GM18519 (cell line): ENCODE measurements at regions not wholly inside any gene's neighbourhood (a gene's known extent, or its start where the extent isn't known, plus 50 kb on each side); places are given as distances from the start of the nearest gene placed in this dataset.
"Not testable (repeated sequence)": the region's sequence is repeated elsewhere in the genome, so short reads cannot be mapped to it uniquely, and the experiment has no call there.

ENCODE experiments used
- ATAC-seq: cut with Tn5 transposase; IDR thresholded peaks from one replicate; pipeline ENCODE4 v1.9.1; 2021; ENCODE audit warnings: mild to moderate bottlenecking, moderate library complexity; ENCODE audit not compliant: unreplicated experiment, low FRiP score

DNA sequence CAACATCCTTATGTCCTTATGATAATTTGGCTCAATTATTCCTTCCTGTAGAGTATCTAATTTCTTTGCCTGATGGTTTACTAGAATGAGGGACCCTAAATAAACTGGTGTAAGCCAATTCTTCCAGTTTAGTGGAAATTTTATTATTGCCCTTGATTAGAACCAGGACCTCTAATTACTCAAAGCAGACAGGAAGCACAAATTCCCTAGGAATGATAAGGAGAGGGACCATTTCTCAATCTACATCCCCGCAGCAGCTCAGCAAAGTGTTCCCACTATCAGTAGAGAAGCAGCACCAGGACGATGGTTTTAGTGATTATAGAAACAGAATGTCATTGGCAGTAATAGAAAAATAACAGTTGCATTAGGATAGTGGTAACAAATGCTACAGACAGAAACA, 97.1 kb downstream of the PLPPR4 start:
- ATAC-seq = no peak

DNA sequence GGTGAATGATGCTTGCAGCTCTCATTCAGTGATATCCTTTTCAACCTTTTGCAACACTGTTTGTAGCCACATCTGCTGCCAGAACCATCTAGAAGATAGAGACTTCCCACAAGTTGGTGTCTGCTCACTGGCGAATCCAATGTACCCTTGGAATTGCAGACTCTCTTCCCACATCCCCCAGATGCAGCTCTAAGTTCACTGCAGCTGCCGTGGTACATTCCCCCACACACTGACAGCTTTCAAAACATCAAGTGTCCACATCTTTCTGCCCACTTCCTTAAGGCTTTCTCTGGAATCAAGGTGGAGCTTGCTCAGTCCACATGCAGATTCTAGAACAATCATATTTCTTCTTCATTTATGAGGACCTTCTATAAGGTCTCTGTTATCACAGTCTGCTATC, 99.2 kb downstream of the PLPPR4 start:
- ATAC-seq = no peak

DNA sequence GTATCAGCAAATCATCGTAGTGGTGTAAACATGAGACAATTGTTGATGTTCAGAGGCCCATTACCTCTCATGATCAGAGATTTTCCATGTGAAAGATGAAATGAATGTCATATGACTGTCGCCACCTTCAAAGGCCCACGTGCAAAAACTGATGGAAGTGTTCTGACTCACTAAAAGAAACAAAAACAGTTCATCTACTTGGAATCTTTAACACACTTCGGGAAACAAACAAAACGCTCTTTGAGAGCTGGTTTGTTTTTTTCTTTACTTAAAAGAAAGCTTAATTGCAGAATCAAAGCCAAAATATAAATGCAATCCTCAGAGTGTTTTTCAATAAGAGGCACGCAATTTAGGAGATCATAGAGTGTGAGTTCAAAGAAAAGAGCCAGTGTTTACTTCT, 100.8 kb downstream of the PLPPR4 start:
- no peak for ATAC-seq

DNA sequence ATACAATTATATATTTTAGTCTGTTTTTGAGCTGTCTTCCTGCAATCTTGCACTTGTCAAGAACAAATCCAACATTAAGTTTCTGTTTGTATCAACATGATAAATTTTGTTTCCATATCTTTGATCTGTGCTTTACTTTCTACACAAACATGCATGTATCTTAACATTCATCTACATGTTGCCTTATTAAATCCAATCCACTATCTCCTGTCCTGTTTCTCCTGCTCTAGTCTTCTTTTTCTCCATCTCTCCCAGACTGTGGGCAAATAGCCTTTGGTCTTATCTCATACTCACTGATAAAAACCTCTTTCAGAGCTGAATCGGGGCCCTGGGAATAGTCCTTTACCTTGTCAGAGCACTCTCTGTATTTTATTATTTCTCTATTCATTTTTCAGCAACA, 101.3 kb downstream of the PLPPR4 start:
- ATAC-seq = no peak

DNA sequence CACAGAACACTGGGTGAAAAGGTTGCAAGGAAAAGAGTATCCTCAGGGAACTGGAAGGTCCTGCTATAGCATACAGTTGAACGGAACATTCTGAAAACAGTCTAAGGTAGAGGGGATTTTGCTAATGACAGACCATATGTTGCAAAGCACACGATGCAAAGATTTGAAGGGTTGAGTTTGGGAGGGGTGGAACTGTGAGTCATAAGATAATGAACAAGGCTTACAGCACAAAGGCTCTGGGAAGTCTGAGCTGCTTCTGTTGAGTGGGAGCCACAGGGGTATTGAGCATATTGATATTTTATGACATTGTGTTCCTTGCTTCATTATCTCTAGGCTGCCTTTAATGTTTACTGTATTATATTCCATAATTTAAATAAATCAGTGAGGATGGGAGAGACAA, 104.9 kb downstream of the PLPPR4 start:
- no peak for ATAC-seq

DNA sequence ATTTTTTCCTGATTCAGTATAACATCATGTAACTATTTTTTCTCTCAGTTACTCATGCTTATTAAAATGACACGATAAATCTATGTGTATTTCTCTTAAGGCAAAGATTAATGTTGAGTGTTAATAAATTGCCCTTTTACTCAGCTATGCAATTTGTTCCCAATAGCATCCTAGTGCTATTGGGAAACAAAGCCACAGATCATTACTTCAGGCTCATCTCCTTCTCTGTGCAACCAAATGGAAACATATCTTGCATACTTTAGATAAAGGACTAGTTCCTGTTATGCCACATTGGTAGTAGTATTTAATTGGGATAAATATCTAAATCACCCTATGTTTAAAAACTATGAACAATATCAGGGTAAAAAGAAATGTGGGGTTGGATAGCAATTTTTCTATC, 106.2 kb downstream of the PLPPR4 start:
- ATAC-seq = no peak

DNA sequence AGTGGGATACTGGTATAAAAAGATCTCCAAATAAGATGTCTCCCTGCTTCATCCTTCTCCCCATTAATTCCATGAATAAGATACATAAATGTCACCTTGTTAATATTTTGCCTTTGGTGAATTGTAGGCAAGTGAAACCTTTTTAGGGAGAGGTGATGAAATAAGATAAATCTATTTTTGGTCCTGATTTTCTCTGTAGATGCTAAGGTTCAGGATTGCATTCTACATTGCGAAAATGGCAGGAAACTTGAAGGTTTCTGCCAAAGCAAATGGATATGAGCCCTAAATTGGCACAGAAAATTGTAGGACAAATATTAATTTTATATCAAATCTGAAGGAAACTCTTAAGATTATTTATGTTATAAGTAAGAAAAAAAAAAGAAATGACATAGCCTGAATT, 107.1 kb downstream of the PLPPR4 start:
- no peak for ATAC-seq

DNA sequence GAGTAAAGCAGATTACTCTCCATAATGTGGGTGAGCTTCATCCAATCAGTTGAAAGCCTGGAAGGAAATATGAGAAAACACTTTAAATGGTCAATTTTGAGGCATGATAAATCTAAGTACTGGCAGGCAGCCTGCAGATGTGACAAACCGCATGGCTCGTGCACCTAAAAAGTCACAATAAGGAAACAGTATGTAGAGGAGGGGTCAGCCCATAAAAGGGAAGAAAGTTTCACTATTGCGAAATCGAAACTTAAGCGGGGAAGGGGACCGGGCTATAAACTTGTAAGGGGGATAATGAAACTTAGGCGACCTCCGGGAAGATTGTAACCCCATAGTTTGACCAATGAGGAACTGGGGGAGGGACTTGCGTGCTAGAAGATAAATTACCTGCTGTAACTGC, 109.8 kb downstream of the PLPPR4 start:
- ATAC-seq = no peak

DNA sequence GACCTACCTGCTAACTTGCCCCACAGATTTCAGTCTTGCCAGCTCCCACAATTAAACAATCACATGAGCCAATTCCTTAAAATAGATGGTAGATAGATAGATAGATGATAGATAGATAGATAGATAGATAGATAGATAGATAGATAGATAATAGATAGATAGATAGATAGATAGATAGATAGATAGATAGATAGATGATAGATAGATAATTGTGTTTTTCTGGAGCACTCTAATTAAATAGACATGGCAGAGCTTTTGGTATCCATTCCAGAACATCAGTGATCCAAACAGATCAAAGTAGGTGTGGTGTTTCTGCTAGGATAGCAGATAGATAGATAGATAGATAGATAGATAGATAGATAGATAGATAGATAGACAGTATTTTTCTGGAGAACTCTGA, 110.4 kb downstream of the PLPPR4 start:
- ATAC-seq = not testable (repeated sequence)

DNA sequence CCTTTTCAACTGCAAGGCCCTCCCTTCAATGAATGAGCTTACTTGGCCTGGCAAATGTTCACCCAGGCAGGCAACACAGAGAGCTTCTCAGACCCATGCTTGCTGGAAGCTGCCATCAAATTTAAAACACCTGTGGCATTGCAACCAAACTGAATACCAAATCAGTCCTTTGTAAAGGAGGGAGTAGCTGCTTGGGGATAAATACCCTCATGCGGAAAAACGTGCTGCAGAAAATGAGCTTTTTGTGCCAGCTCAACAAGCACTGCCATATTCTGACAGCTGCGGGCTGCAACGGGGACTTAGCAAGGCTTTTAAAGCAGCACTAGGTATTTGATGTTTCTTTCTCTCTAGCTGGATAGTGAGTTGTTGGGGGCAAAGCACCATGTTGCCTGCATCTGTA, 119.7 kb downstream of the PLPPR4 start:
- ATAC-seq = no peak

DNA sequence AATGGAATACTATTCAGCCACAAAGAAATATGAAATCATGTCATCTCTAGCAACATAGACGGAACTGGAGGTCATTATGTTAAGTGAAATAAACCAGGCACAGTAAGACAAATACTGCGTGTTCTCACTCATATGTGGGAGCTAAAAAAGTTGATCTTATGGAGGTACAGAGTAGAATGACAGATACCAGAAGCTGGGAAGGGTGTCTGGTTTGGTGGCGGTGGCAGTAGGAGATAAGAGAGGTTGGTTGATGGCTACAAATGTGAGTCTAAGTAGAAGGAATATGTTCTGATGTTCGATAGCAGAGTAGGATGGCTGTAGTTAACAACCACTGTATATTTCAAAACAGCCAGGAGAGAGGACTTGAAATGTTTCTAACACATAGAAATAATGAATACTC, 121.6 kb downstream of the PLPPR4 start:
- ATAC-seq = no peak

DNA sequence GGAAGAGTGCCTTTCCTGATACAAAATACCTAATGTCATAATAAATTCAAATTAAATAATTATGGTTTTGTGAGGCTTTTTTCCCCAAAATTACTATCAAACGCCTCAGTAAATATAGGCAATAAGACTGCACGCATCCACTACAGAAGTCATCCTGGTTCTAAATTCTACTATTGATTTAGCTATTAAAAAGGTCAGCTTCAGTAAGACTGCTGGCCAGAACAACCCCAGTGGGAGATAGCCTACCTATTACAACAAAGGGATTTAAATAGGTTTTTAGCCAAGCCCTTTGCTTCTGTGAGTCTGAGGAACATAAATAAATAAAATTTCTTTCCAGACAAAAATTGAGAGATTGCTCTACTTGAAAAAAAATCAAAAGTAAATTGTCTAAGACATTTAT, 132.1 kb downstream of the PLPPR4 start:
- no peak for ATAC-seq

DNA sequence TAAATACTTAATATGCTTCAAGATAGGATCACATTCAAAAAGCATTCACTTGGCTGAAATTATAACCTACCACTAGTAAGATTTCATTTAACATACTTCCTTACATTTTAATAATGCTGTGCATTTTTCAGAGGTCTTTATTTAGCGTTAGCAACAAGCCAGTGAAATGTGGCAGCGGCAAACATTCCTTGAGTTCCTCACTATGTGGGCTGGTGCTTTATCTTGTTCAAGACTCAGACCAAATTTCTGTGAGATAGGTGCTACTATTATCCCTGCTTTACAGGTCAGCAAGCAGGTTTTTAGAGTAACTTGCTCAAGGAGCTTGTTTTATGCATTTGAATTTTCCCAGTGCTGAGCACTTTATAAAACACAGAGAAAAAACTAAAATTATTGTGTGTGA, 132.7 kb downstream of the PLPPR4 start:
- ATAC-seq = no peak

DNA sequence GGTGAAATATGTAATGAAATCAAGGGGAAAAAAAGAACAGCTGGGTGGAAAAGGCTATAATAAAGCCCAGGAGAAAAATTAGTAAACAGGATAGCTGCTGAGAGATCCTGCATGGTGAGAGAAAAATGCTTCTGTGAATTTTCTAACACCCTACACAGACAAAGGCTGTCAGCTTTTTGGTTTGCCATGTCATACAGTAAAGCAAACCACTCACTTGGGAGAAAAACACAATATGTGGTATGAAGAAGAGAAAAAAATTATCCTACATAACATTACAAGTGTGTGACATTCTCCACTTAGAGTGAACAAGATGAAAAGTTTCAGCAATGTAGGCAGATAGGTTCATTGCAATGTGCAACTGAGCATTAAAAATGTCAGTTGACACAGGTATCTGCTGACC, 133.6 kb downstream of the PLPPR4 start:
- no peak for ATAC-seq

DNA sequence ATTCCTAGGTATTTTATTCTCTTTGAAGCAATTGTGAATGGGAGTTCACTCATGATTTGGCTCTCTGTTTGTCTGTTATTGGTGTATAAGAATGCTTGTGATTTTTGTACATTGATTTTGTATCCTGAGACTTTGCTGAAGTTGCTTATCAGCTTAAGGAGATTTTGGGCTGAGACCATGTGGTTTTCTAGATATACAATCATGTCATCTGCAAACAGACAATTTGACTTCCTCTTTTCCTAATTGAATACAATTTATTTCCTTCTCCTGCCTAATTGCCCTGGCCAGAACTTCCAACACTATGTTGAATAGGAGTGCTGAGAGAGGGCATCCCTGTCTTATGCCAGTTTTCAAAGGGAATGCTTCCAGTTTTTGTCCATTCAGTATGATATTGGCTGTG, 137.3 kb downstream of the PLPPR4 start:
- not testable (repeated sequence) for ATAC-seq

DNA sequence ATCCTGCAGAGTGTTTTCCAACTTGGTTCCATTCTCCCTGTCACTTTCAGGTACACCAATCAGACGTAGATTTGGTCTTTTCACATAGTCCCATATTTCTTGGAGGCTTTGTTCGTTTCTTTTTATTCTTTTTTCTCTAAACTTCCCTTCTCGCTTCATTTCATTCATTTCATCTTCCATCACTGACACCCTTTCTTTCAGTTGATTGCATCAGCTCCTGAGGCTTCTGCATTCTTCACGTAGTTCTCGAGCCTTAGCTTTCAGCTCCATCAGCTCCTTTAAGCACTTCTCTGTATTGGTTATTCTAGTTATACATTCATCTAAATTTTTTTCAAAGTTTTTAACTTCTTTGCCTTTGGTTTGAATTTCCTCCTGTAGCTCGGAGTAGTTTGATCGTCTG, 140.1 kb downstream of the PLPPR4 start:
- not testable (repeated sequence) for ATAC-seq

DNA sequence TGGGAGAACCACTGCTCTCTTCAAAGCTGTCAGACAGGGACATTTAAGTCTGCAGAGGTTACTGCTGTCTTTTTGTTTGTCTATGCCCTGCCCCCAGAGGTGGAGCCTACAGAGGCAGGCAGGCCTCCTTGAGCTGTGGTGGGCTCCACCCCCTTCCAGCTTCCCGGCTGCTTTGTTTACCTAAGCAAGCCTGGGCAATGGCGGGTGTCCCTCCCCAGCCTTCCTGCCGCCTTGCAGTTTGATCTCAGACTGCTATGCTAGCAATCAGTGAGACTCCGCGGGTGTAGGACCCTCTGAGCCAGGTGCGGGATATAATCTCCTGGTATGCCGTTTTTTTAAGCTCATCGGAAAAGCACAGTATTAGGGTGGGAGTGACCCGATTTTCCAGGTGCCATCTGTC, 141.0 kb downstream of the PLPPR4 start:
- not testable (repeated sequence) for ATAC-seq

DNA sequence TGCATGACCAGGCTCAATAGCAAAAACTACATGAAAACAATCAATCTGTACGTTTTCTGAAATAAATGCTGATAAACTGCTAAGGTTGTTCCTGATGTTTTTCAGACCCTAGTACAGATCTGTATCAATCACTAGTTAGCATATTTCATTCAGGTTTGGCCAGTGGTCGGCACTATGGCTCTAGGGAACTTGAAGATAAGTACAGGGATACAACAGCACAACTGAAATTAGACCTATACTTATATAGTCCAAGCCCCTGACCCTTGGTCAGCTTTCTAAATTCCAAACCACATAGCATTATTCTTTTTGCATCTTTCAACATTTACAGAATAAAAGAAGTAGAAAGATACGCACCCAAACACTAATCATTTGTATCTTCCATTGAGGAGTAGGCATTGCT, 142.7 kb downstream of the PLPPR4 start:
- ATAC-seq = no peak

DNA sequence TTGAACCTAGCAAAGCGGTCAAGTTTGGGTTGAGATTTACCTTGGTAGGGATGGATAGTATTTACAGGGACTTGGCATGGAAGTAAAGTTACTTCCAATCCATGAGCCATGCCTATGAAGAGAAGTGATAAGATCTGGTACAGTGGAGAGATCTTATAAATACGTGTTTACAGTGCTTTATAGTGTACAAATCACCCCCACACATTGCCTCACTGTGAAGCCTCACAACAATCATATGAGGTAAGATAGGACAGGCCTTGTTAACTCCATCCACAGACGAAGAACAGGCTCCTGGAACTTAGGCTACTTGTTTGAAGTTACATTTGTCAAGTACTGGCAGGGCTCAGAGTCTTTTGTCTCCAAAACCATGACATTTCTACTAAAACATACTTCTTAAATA, 159.8 kb downstream of the PLPPR4 start:
- no peak for ATAC-seq

DNA sequence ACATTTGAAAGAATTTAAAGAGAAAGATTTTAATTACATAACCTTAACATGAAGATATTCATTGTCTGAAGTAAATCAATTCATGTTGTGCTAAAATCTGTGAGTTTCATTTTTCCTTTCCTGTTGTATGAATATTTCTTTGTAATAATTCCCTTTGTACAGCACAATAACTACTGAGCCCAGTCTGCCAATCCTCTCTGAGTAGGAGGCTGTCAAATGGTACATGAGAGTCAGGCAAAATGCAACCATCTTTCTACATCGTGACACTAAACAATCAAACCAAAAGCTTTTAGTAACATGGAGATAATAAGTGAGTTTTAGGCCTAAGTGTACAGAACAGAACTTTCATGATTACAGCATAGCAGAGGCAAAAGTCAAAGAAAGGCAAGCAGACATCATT, 165.5 kb downstream of the PLPPR4 start:
- ATAC-seq = no peak

DNA sequence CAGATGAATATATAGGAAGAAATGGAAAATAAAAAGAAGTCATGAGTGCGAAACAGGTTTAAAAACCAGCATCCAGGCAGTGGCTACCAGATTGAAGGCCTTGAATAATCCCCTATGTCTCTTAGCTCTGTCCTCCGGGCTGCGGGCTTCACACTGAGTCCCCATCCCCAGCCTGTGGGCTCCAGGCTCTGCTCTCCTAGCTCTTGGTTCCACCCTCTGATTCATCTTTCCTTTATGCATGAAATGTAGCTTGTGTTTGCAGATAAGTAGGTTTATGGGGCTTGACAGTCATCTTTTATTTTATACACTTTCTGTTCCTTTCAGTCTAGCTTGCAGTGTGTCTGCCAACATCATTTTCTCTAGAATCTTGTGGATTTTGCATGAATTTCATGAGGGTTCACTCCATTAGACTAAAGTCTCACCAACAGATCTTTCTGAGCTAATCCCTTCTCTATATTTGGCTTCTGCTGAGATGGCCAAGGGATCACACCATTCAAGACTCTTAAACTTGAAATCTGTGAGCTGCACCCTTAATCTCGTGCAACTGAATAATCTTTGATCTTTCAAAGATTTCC, 174.5 kb downstream of the PLPPR4 start:
- no peak for ATAC-seq

DNA sequence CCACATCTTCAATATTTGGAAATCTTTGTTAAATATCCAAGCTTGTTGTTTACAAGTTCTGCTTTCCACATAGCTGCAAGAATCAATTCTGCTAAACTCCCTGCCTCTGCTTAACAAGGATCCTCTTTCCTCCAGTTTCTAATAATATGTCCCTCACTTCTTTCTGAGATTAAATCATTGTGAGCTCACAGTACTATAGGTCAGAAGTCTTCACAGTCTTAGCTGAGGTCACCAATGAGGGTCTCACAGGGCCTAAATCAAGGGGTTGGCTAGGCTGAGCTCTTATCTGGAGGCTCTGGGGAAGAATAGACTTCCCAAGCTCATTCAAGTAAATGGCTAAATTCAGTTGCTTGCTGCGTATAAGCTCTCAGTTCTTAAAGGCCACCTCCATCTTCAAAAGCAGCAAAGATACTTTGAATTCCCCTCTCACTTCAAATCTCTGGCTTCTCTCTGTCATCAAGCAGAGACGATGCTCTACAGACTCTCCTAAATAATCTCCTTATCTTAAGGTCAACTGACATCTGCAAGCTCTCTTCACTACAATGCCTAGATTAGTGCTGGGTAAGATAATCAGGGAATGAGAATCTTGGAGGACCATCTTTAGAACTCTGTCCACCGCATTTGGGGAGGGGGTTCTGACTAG, 175.3 kb downstream of the PLPPR4 start:
- ATAC-seq = no peak
